C1 segment of cervical spinal cord (tissue), 14 donors: ENCODE measurements at regions not wholly inside any gene's neighbourhood (a gene's known extent, or its start where the extent isn't known, plus 50 kb on each side); places are given as distances from the start of the nearest gene placed in this dataset.
"Not testable (repeated sequence)": the region's sequence is repeated elsewhere in the genome, so short reads cannot be mapped to it uniquely, and the experiment has no call there.

Experiments
- DNase-seq, 14 donors: peaks; one replicate each; lab custom pipeline; 2025; lab: John Stamatoyannopoulos, UW

DNA sequence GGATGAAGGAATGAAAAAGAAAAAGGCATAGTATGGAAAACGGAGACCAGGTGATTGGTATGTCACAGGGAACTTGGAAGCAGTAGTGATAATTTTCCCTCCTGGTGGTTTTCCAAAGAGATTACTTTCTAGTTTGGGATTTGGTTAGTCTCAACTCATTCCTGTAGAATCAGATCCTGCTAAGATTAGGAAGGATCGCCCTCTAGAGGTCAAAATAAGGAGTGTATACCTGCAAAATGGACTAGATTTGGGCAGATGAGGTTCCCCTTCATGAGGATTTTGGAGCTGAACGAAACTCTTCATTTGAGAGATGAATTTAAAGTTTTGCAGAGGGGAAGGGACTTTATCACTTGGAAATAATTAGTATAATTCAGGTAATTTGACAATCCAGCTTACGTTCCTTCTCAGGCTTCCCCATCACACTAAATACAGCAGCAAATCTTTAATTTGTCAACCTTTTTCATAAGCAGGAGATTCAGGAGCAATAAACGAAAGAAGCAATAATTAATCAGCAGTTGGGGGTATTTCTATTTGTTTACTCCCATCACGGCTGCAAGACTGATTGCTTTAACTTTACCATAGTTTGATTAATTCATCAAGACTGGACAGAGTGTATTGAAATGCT is 65.2 kb downstream of the CCDC195 start:
- DNase-seq: peak in 1 of 14 donors; percentile 0

DNA sequence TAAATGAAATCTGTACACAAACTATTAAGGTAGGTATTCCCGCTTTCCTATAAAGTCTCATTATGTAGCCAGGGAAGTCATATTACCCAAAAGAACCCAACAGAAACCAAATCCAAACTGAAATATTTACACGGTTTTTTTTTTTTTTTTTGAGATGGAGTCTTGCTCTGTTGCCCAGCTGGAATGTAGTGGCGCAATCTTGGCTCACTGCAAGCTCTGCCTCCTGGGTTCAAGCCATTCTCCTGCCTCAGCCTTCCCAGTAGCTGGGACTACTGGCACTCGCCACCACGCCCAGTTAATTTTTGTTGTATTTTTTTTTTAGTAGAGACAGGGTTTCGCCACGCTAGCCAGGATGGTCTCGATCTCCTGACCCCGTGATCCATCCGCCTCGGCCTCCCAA is 62.5 kb upstream of the CUL3 start:
- not testable (repeated sequence) for DNase-seq

DNA sequence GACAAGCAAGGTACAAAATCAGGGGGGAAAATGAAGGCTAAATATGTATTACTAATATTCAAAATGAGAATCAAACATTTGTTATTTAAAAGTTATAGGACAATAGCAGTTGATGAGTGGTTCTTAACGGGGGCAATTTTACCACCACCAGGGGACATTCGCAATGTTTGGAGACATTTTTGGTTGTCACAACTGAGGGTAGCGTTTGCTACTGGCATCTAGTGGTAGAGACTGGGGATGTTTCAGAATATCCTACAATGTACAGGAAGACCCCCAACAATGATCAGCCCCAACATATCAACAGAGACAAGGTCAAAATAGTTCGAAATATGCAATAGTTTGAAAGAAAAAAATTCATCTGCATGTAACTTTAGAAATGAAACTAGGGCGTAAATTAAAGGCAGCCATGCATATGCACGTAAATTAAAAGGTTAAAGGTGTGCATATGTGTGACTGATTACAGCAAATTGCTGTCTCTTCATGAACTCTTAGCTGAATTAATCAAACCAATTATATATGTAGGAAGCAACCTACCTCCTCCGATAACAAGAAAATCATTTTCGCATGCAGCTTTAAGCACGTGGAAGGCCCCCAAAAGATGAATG is 61.2 kb upstream of the CUL3 start:
- no peak for DNase-seq

DNA sequence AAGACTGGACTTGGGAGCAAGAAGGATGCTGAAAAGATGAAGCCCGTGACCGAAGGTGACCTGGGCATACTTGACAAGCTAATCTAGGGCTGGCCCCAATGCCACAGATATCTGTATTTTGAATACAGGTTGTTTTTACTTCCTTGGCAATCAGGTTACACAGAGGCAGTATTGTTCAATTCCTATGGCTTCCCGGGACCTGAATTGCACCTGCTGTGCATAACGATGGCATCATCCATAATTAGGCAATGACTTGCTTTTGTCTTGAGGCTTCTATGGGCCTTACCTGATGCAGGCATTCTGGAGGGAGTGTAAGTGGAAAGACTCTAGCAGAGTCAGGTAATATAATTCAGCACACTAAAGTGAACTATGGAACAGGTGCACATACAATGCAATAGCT is 60.6 kb upstream of the CUL3 start:
- no peak for DNase-seq

DNA sequence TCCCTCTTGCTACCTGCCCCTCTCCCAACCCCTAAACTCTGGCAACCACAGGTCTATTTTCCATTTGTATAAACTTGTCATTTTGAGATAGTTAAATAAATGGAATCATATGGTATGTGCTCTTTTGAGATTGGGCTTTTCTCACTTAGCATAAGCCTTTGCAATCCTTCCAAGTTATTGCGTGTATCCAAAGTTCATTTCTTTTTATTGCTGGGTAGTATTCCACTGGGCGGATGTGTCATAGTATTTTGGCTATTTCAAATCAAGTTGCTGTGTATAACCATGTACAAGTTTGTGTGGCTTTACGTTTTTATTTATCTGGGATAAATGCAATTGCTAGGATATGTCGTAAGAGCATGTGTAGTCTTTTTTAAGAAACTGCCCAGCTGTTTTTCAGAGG is 55.5 kb upstream of the CUL3 start:
- no peak for DNase-seq

DNA sequence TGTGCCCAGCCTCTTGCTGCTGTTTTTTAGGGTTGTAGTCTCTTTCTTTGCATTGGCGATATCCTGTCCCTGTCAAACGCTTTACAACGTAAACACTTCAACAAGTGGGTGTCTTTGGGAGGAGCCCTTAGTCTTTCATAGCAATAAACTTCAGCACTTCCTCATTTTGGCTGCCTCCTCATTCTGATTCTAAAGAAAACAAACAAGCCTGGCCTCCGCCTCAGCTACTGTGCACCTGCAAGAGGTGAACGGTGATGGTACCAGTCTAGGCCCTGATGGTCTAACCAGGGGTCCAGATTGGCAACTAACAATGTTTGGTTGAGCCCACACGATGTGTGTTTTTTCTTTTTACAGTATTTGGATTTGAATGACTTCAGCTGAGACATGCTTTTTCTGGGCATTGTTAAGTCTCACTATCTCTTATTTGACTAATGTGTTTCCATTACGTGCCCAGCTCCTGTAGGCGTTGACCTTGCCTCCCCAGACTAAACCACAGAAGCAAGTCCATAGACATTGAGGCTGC is 53.2 kb upstream of the CUL3 start:
- no peak for DNase-seq
